Mesendoderm (in vitro differentiated cells): ENCODE measurements at regions not wholly inside any gene's neighbourhood (a gene's known extent, or its start where the extent isn't known, plus 50 kb on each side); places are given as distances from the start of the nearest gene placed in this dataset.

Experiments used
- DNase-seq: peaks from one replicate; pipeline ENCODE4 v3.0.0; 2013
- H2AK5ac ChIP-seq: 2 replicates; pipeline ENCODE4 v1.6.1; 2013; ENCODE audit warnings: low read length, inconsistent platforms
- H2BK120ac ChIP-seq: 2 replicates; pipeline ENCODE4 v1.6.1; 2013; ENCODE audit warnings: low read depth, mild to moderate bottlenecking, low read length, moderate library complexity, mixed read lengths
- H2BK15ac ChIP-seq: replicated peaks from 2 replicates; pipeline ENCODE4 v1.6.1; 2013; ENCODE audit warnings: low read depth, mild to moderate bottlenecking, moderate library complexity
- H2BK5ac ChIP-seq: 2 replicates; pipeline ENCODE4 v1.6.1; 2013; ENCODE audit warnings: low read length, inconsistent platforms
- H3K18ac ChIP-seq: 2 replicates; pipeline ENCODE4 v1.6.1; 2013; ENCODE audit warnings: mild to moderate bottlenecking, low read length, mixed read lengths
- H3K23ac ChIP-seq: one replicate; pipeline ENCODE4 v1.6.1; 2013; ENCODE audit warnings: low read length
- H3K27ac ChIP-seq: 2 replicates; pipeline ENCODE4 v1.5.1; 2013; ENCODE audit warnings: low read depth, mild to moderate bottlenecking, inconsistent platforms, low read length, moderate library complexity
- H3K27me3 ChIP-seq: 2 replicates; pipeline ENCODE4 v1.6.1; 2013; ENCODE audit warnings: low read length, control low read depth, mild to moderate bottlenecking, inconsistent platforms; ENCODE audit not compliant: insufficient read depth, poor library complexity
- H3K36me3 ChIP-seq: 2 replicates; pipeline ENCODE4 v1.6.1; 2013; ENCODE audit warnings: low read length, inconsistent platforms; ENCODE audit not compliant: control insufficient read depth, insufficient read depth
- H3K4ac ChIP-seq: one replicate; pipeline ENCODE4 v1.6.1; 2013; ENCODE audit warnings: low read depth, mild to moderate bottlenecking, low read length, moderate library complexity
- H3K4me1 ChIP-seq: 2 replicates; pipeline ENCODE4 v1.6.1; 2013; ENCODE audit warnings: low read depth, low read length, inconsistent platforms; ENCODE audit not compliant: control insufficient read depth
- H3K4me2 ChIP-seq: 2 replicates; pipeline ENCODE4 v1.6.1; 2013; ENCODE audit warnings: low read length
- H3K4me3 ChIP-seq: 2 replicates; pipeline ENCODE4 v1.5.1; 2013; ENCODE audit warnings: mild to moderate bottlenecking, low read length
- H3K56ac ChIP-seq: one replicate; pipeline ENCODE4 v1.6.1; 2013; ENCODE audit warnings: low read length
- H3K79me1 ChIP-seq: 2 replicates; pipeline ENCODE4 v1.6.1; 2013; ENCODE audit warnings: low read length, inconsistent platforms
- H3K79me2 ChIP-seq: 2 replicates; pipeline ENCODE4 v1.6.1; 2013; ENCODE audit warnings: mild to moderate bottlenecking, low read length; ENCODE audit not compliant: control insufficient read depth, insufficient read depth
- H3K9ac ChIP-seq: 2 replicates; pipeline ENCODE4 v1.6.1; 2013; ENCODE audit warnings: low read length, inconsistent platforms
- H4K5ac ChIP-seq: one replicate; pipeline ENCODE4 v1.6.1; 2013; ENCODE audit warnings: low read length
- H4K8ac ChIP-seq: one replicate; pipeline ENCODE4 v1.6.1; 2013; ENCODE audit warnings: low read depth, mild to moderate bottlenecking, control low read depth, low read length, moderate library complexity
- WGBS: extraction: QIAGEN DNeasy Blood & Tissue Kit; methylation state at CpG from one replicate; pipeline ENCODE4 v1.1.7; 2013; ENCODE audit warnings: low lambda C conversion rate, missing lambda C conversion rate; ENCODE audit not compliant: insufficient coverage; ENCODE audit errors: extremely low coverage; 5-methylcytosine and 5-hydroxymethylcytosine counted together

DNA sequence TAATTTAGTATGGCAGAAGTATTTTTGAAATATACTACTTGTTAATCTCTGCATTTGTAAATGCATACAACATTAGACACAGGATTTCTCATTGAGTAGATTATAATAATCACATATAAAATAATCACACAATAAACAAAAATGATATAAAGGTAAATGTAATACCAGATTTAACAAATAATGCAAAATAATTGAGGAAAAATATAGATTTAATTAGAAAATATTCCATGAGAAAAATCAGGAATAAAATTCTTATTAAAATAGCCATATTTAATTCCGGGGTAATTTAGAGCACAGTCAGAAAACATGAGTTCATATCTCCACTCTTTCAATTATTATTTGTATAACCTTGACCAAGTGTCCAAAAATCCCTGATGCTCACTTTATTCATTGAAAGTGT lies 385.9 kb upstream of the SYT4 start:
- no peak overlapping the region for H4K5ac ChIP-seq
- H3K4me1 ChIP-seq = peaks cover 2% of the 10 kb centered on the region
- H3K4ac ChIP-seq = no peak overlapping the region
- no peaks in the 10 kb centered on the region for H3K79me2 ChIP-seq
- no peak overlapping the region for H2AK5ac ChIP-seq
- no peaks in the 10 kb centered on the region for H3K36me3 ChIP-seq
- H3K56ac ChIP-seq = no peak overlapping the region
- no peak overlapping the region for H2BK15ac ChIP-seq
- H3K18ac ChIP-seq = no peak overlapping the region
- no peak overlapping the region for H3K23ac ChIP-seq
- H4K8ac ChIP-seq = no peak overlapping the region
- no peak overlapping the region for H3K4me2 ChIP-seq
- no peak overlapping the region for H3K4me3 ChIP-seq
- no peak overlapping the region for H2BK5ac ChIP-seq
- no peaks in the 10 kb centered on the region for H3K27me3 ChIP-seq
- no peak overlapping the region for H2BK120ac ChIP-seq
- no CpG with 5 or more reads among the region's 1 CpG for WGBS
- H3K79me1 ChIP-seq = no peaks in the 10 kb centered on the region
- no peak overlapping the region for H3K9ac ChIP-seq
- DNase-seq = no peak
- H3K27ac ChIP-seq = no peak overlapping the region

GRCh38 chr18:43664487-43665008 lies 387.3 kb upstream of the SYT4 start:
- Histone ChIP-seq H3K18ac (no peak overlapping the region), H3K4me2 (no peak overlapping the region), H2AK5ac (no peak overlapping the region), H3K4me3 (no peak overlapping the region), H2BK120ac (no peak overlapping the region), H4K5ac (no peak overlapping the region), H3K9ac (no peak overlapping the region), H3K27me3 (no peaks in the 10 kb centered on the region), H2BK5ac (no peak overlapping the region), H3K4ac (no peak overlapping the region), H4K8ac (no peak overlapping the region), H3K79me2 (no peaks in the 10 kb centered on the region), H3K23ac (no peak overlapping the region), H3K79me1 (no peaks in the 10 kb centered on the region), H3K4me1 (peaks cover 2% of the 10 kb centered on the region), H3K36me3 (no peaks in the 10 kb centered on the region), H2BK15ac (no peak overlapping the region), H3K27ac (no peak overlapping the region), H3K56ac (no peak overlapping the region)
- 95% methylated on average over 2 of the region's 3 CpGs for WGBS
- DNase-seq = peak; percentile 13

GRCh38 chr18:43665105-43665788 lies 388.0 kb upstream of the SYT4 start:
- H3K4me2 ChIP-seq = no peak overlapping the region
- H3K27me3 ChIP-seq = no peaks in the 10 kb centered on the region
- peaks cover 2% of the 10 kb centered on the region for H3K4me1 ChIP-seq
- H2BK120ac ChIP-seq = no peak overlapping the region
- H3K36me3 ChIP-seq = no peaks in the 10 kb centered on the region
- no peak overlapping the region for H3K27ac ChIP-seq
- no peak overlapping the region for H3K4ac ChIP-seq
- no peak overlapping the region for H3K9ac ChIP-seq
- H4K5ac ChIP-seq = no peak overlapping the region
- no peak overlapping the region for H2BK15ac ChIP-seq
- no peak overlapping the region for H4K8ac ChIP-seq
- H3K4me3 ChIP-seq = no peak overlapping the region
- H2BK5ac ChIP-seq = no peak overlapping the region
- no peak overlapping the region for H3K18ac ChIP-seq
- H3K56ac ChIP-seq = no peak overlapping the region
- 100% methylated on average over 1 of the region's 3 CpGs for WGBS
- H3K23ac ChIP-seq = no peak overlapping the region
- no peaks in the 10 kb centered on the region for H3K79me2 ChIP-seq
- no peak for DNase-seq
- H2AK5ac ChIP-seq = no peak overlapping the region
- H3K79me1 ChIP-seq = no peaks in the 10 kb centered on the region

- H3K56ac ChIP-seq = no peak overlapping the region
- H3K79me1 ChIP-seq = no peaks in the 10 kb centered on the region
- no peak overlapping the region for H4K5ac ChIP-seq
- H2BK5ac ChIP-seq = no peak overlapping the region
- H3K4me3 ChIP-seq = no peak overlapping the region
- H3K18ac ChIP-seq = no peak overlapping the region
- H3K36me3 ChIP-seq = no peaks in the 10 kb centered on the region
- no CpG with 5 or more reads among the region's 4 CpGs for WGBS
- H3K27me3 ChIP-seq = no peaks in the 10 kb centered on the region
- DNase-seq = no peak
- no peak overlapping the region for H3K23ac ChIP-seq
- no peak overlapping the region for H2BK15ac ChIP-seq
- no peak overlapping the region for H2BK120ac ChIP-seq
- H3K79me2 ChIP-seq = no peaks in the 10 kb centered on the region
- H4K8ac ChIP-seq = no peak overlapping the region
- no peak overlapping the region for H3K9ac ChIP-seq
- no peak overlapping the region for H3K27ac ChIP-seq
- H3K4me2 ChIP-seq = no peak overlapping the region
- no peak overlapping the region for H2AK5ac ChIP-seq
- no peak overlapping the region for H3K4ac ChIP-seq
- no peaks in the 10 kb centered on the region for H3K4me1 ChIP-seq
Measured at GRCh38 chr18:43668866-43669265, 391.6 kb upstream of the SYT4 start.

DNA sequence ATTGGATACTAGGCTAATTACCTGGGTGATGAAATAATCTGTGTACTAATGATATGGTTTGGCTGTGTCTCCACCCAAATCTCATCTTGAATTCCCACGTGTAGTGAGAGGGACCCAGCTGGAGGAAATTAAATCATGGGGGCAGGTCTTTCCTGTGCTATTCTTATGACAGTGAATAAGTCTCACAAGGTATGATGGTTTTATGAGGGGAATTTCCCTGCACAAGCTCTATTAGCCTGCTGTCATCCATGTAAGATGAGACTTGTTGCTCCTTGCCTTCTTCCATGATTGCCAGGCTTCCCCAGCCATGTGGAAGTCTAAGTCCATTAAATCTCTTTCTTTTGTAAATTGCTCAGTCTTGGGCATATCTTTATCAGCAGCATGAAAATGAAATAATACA lies 394.1 kb upstream of the SYT4 start:
- DNase-seq = no peak
- no CpG with 5 or more reads among the region's 1 CpG for WGBS
- no peak overlapping the region for H2BK5ac ChIP-seq
- no peaks in the 10 kb centered on the region for H3K4me1 ChIP-seq
- H3K18ac ChIP-seq = no peak overlapping the region
- H3K4ac ChIP-seq = no peak overlapping the region
- H3K27ac ChIP-seq = no peak overlapping the region
- H2BK15ac ChIP-seq = no peak overlapping the region
- H3K79me2 ChIP-seq = no peaks in the 10 kb centered on the region
- no peaks in the 10 kb centered on the region for H3K36me3 ChIP-seq
- no peaks in the 10 kb centered on the region for H3K79me1 ChIP-seq
- no peak overlapping the region for H2AK5ac ChIP-seq
- no peak overlapping the region for H3K23ac ChIP-seq
- no peak overlapping the region for H3K4me3 ChIP-seq
- H3K27me3 ChIP-seq = no peaks in the 10 kb centered on the region
- no peak overlapping the region for H2BK120ac ChIP-seq
- H3K56ac ChIP-seq = no peak overlapping the region
- H3K9ac ChIP-seq = no peak overlapping the region
- H4K8ac ChIP-seq = no peak overlapping the region
- H3K4me2 ChIP-seq = no peak overlapping the region
- H4K5ac ChIP-seq = no peak overlapping the region

DNA sequence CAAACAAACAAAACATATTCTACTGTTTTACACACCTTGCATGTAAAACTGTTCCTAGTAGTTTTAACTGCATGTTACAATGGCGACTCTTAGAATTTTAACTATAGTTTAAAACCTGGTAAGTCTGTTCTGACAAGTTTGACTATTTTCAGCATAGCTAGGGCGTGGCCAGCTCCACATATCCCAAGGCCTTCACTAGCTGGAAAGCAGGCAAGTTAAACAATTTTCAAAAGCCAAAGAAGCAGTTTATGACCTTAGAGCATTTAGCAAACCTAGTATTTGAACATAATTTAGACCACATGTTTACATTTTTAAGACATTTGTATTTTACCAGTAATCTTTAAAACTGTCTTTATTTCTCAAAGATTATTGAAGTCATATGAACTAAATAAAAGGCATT lies 402.8 kb upstream of the SYT4 start:
- Histone ChIP-seq H3K23ac (no peak overlapping the region), H3K4me2 (no peak overlapping the region)
- no CpG with 5 or more reads among the region's 2 CpGs for WGBS

More for the DNA sequence above, 402.8 kb upstream of the SYT4 start:
- Histone ChIP-seq H3K36me3 (no peaks in the 10 kb centered on the region), H3K79me2 (no peaks in the 10 kb centered on the region), H3K9ac (no peak overlapping the region), H3K27me3 (no peaks in the 10 kb centered on the region), H4K8ac (no peak overlapping the region), H2AK5ac (no peak overlapping the region), H2BK5ac (no peak overlapping the region), H3K79me1 (no peaks in the 10 kb centered on the region), H3K27ac (no peak overlapping the region), H3K4ac (no peak overlapping the region), H3K18ac (no peak overlapping the region), H3K4me1 (no peaks in the 10 kb centered on the region), H3K56ac (no peak overlapping the region), H3K4me3 (no peak overlapping the region), H4K5ac (no peak overlapping the region), H2BK15ac (no peak overlapping the region), H2BK120ac (no peak overlapping the region)
- no peak for DNase-seq
